ENCODE measurements at regions not wholly inside any gene's neighbourhood (a gene's known extent, or its start where the extent isn't known, plus 50 kb on each side); places are given as distances from the start of the nearest gene placed in this dataset.

- TF ChIP-seq, protein P1, sequence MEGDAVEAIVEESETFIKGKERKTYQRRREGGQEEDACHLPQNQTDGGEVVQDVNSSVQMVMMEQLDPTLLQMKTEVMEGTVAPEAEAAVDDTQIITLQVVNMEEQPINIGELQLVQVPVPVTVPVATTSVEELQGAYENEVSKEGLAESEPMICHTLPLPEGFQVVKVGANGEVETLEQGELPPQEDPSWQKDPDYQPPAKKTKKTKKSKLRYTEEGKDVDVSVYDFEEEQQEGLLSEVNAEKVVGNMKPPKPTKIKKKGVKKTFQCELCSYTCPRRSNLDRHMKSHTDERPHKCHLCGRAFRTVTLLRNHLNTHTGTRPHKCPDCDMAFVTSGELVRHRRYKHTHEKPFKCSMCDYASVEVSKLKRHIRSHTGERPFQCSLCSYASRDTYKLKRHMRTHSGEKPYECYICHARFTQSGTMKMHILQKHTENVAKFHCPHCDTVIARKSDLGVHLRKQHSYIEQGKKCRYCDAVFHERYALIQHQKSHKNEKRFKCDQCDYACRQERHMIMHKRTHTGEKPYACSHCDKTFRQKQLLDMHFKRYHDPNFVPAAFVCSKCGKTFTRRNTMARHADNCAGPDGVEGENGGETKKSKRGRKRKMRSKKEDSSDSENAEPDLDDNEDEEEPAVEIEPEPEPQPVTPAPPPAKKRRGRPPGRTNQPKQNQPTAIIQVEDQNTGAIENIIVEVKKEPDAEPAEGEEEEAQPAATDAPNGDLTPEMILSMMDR (conservative IDR thresholded peaks at IDR 0.05; ENCODE audit: control insufficient read depth, insufficient read depth, low read depth, low read length): no peak
- no peak for DNase-seq (ENCODE audit: low read depth)
- no peak overlapping the region for H3K4me3 ChIP-seq (ENCODE audit: control insufficient read depth, low read depth, low read length)
Measured at GRCh38 chr9:134566936-134567335, 74.7 kb upstream of the COL5A1 start.

DNA sequence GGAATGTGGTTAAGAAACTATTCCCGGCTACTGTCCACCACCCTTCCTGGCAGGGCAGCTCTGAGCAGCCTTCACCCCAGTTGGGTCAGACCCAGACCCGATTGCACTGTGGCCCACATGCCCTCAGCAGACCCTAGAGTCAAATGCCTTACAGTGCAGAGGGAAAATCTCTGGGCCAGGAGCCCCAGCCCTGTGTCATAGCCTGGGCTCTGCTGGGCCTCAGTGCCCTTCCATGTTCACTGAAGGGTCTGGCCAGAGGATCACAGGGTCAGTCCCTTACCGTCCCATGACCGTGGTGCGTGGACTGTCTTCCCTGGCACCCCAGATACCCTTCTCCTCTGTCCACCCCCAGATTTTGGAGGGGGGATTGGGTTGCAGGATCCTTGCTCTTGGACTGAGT lies 73.5 kb upstream of the COL5A1 start:
- no peak overlapping the region for H3K4me3 ChIP-seq (ENCODE audit: control insufficient read depth, low read depth, low read length)
- TF ChIP-seq, protein P1 (conservative IDR thresholded peaks at IDR 0.05; ENCODE audit: control insufficient read depth, insufficient read depth, low read depth, low read length): no peak
- DNase-seq (ENCODE audit: low read depth): no peak

DNA sequence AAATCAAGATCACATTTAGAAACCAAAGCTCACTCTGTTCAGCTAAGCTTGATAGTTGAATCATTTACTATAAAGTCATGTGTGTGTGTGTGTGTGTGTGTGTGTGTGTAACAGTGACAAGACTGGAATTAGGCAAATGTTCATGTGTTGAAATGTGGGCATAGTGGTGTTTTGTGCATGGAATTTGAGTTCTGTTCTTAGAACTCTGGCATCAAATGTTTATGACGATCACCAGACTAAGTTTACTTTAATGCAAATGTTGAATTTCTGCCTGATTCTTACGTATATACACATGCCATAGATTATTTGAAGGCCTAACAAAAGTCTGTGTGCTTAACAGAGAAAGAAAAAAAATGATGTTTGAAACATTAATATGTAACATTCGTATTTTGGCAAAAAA lies 72.8 kb upstream of the COL5A1 start:
- H3K4me3 ChIP-seq (ENCODE audit: control insufficient read depth, low read depth, low read length): no peak overlapping the region
- no peak for DNase-seq (ENCODE audit: low read depth)
- TF ChIP-seq, protein P1 (conservative IDR thresholded peaks at IDR 0.05; ENCODE audit: control insufficient read depth, insufficient read depth, low read depth, low read length): no peak

- H3K4me3 ChIP-seq (ENCODE audit: control insufficient read depth, low read depth, low read length): no peak overlapping the region
- TF ChIP-seq, protein P1 (conservative IDR thresholded peaks at IDR 0.05; ENCODE audit: control insufficient read depth, insufficient read depth, low read depth, low read length): no peak
- DNase-seq (ENCODE audit: low read depth): no peak
Measured at GRCh38 chr9:134569626-134570025, 72.0 kb upstream of the COL5A1 start.

GRCh38 chr9:134570151-134570621 lies 71.4 kb upstream of the COL5A1 start:
- no peak overlapping the region for H3K4me3 ChIP-seq (ENCODE audit: control insufficient read depth, low read depth, low read length)
- TF ChIP-seq, protein P1 (conservative IDR thresholded peaks at IDR 0.05; ENCODE audit: control insufficient read depth, insufficient read depth, low read depth, low read length): no peak
- DNase-seq (ENCODE audit: low read depth): no peak

DNA sequence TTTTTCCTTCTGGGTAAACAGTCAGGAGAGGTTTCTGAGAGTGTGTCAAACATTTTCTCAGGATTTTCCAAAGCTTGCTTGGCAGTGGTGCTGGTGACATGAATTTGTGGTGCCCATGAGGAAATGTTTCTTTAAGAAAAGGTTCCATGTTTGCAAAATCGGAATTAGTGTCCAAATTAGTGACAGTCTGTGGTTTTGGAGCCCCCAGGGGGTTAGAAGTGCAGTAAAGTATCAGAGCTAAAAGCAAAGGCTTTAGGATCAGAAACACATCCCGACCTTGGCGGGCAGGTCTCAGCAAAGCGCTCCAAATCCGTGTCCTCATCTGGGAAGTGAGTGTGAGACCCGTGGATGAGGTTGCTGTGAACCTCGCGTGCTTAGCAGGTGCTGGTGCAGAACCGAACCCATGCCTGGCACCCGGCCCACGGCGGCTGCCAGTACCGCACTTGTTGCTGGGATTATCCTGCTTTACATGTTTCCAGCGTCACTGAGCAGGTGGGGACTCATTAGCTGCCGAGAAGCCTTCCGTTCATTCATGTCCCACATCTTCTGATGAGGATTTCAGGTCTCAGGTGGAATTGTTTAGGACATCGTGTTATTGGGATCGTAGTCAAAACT lies 70.8 kb upstream of the COL5A1 start:
- H3K4me3 ChIP-seq (ENCODE audit: control insufficient read depth, low read depth, low read length): no peak overlapping the region
- no peak for DNase-seq (ENCODE audit: low read depth)
- TF ChIP-seq, protein P1 (conservative IDR thresholded peaks at IDR 0.05; ENCODE audit: control insufficient read depth, insufficient read depth, low read depth, low read length): no peak

Measured in fibroblast of mammary gland (primary cell).